DND-41 (cell line): ENCODE measurements at regions not wholly inside any gene's neighbourhood (a gene's known extent, or its start where the extent isn't known, plus 50 kb on each side); places are given as distances from the start of the nearest gene placed in this dataset.

Source experiments
- ATAC-seq: fragments of 200-7000 bp; cut with Tn5 transposase; 3 replicates; pipeline ENCODE4 v1.9.1; 2021; ENCODE audit warnings: low read depth; ENCODE audit not compliant: insufficient read depth
- DNase-seq: peaks from one replicate; pipeline ENCODE4 v3.0.0-alpha.2; 2020
- H2AFZ ChIP-seq: 2 replicates; pipeline ENCODE4 v1.6.0; 2012; ENCODE audit warnings: low read depth, low read length
- H3K27ac ChIP-seq: 2 replicates; pipeline ENCODE4 v1.5.1; 2012; ENCODE audit warnings: low read length, inconsistent platforms
- H3K27me3 ChIP-seq: fragments of 200-600 bp; sonication (generic); 2 replicates; pipeline ENCODE4 v1.6.0; 2012; ENCODE audit warnings: low read length, mild to moderate bottlenecking, inconsistent platforms; ENCODE audit not compliant: insufficient read depth, poor library complexity
- H3K36me3 ChIP-seq: 2 replicates; pipeline ENCODE4 v1.5.1; 2012; ENCODE audit warnings: low read length, inconsistent platforms; ENCODE audit not compliant: insufficient read depth
- H3K4me1 ChIP-seq: 2 replicates; pipeline ENCODE4 v1.5.1; 2012; ENCODE audit warnings: mild to moderate bottlenecking, low read length; ENCODE audit not compliant: insufficient read depth
- H3K4me2 ChIP-seq: 2 replicates; pipeline ENCODE4 v1.6.0; 2012; ENCODE audit warnings: mild to moderate bottlenecking, moderate library complexity, low read length, inconsistent platforms; ENCODE audit not compliant: insufficient read depth
- H3K4me3 ChIP-seq, 2 experiments: fragments of 200-600 bp in 1 of 2; shearing (Covaris generic) in 1 of 2; 2 replicates each; pipeline ENCODE4 v1.5.1; 2012 to 2016; ENCODE audit warnings: inconsistent platforms in 2 of 2, low read length in 2 of 2, mild to moderate bottlenecking in 2 of 2, low read depth in 1 of 2, moderate library complexity in 1 of 2
- H3K79me2 ChIP-seq: 2 replicates; pipeline ENCODE4 v1.6.0; 2012; ENCODE audit warnings: low read length, inconsistent platforms; ENCODE audit not compliant: insufficient read depth
- H3K9ac ChIP-seq: 2 replicates; pipeline ENCODE4 v1.6.0; 2012; ENCODE audit warnings: low read depth, mild to moderate bottlenecking, inconsistent platforms, low read length, moderate library complexity
- H3K9me3 ChIP-seq: 2 replicates; pipeline ENCODE4 v1.5.1; 2012; ENCODE audit warnings: low read length, moderate library complexity, mild to moderate bottlenecking, inconsistent platforms; ENCODE audit not compliant: insufficient read depth, severe bottlenecking
- H4K20me1 ChIP-seq: 2 replicates; pipeline ENCODE4 v1.6.0; 2012; ENCODE audit warnings: low read length; ENCODE audit not compliant: insufficient read depth
- EZH2 ChIP-seq: IDR thresholded peaks from 3 replicates; pipeline ENCODE4 v1.6.1; 2012; ENCODE audit warnings: borderline replicate concordance, low read depth, mild to moderate bottlenecking, moderate library complexity, low read length, inconsistent platforms; ENCODE audit not compliant: severe bottlenecking
- TF ChIP-seq, protein P1 (sequence below): IDR thresholded peaks from 2 replicates; pipeline ENCODE4 v1.5.1; 2012; ENCODE audit warnings: borderline replicate concordance, low read length, moderate library complexity, mild to moderate bottlenecking; ENCODE audit not compliant: poor library complexity, severe bottlenecking; ENCODE audit errors: extremely low read depth

- Histone ChIP-seq H3K9me3 (no peaks in the 10 kb centered on the region), H2AFZ (no peak overlapping the region), H3K27me3 (no peaks in the 10 kb centered on the region), H3K4me1 (no peaks in the 10 kb centered on the region), H3K36me3 (no peaks in the 10 kb centered on the region), H3K27ac (no peak overlapping the region), H4K20me1 (no peaks in the 10 kb centered on the region), H3K4me2 (no peak overlapping the region), H3K79me2 (no peaks in the 10 kb centered on the region), H3K9ac (no peak overlapping the region), H3K4me3 (no peak overlapping the region)
- ATAC-seq (no peak), DNase-seq (no peak)
- TF ChIP-seq, protein P1, sequence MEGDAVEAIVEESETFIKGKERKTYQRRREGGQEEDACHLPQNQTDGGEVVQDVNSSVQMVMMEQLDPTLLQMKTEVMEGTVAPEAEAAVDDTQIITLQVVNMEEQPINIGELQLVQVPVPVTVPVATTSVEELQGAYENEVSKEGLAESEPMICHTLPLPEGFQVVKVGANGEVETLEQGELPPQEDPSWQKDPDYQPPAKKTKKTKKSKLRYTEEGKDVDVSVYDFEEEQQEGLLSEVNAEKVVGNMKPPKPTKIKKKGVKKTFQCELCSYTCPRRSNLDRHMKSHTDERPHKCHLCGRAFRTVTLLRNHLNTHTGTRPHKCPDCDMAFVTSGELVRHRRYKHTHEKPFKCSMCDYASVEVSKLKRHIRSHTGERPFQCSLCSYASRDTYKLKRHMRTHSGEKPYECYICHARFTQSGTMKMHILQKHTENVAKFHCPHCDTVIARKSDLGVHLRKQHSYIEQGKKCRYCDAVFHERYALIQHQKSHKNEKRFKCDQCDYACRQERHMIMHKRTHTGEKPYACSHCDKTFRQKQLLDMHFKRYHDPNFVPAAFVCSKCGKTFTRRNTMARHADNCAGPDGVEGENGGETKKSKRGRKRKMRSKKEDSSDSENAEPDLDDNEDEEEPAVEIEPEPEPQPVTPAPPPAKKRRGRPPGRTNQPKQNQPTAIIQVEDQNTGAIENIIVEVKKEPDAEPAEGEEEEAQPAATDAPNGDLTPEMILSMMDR = no peak
- TF ChIP-seq EZH2 = no peak
Observed at GRCh38 chr6:94367316-94367715, 948.0 kb upstream of the EPHA7 start.

DNA sequence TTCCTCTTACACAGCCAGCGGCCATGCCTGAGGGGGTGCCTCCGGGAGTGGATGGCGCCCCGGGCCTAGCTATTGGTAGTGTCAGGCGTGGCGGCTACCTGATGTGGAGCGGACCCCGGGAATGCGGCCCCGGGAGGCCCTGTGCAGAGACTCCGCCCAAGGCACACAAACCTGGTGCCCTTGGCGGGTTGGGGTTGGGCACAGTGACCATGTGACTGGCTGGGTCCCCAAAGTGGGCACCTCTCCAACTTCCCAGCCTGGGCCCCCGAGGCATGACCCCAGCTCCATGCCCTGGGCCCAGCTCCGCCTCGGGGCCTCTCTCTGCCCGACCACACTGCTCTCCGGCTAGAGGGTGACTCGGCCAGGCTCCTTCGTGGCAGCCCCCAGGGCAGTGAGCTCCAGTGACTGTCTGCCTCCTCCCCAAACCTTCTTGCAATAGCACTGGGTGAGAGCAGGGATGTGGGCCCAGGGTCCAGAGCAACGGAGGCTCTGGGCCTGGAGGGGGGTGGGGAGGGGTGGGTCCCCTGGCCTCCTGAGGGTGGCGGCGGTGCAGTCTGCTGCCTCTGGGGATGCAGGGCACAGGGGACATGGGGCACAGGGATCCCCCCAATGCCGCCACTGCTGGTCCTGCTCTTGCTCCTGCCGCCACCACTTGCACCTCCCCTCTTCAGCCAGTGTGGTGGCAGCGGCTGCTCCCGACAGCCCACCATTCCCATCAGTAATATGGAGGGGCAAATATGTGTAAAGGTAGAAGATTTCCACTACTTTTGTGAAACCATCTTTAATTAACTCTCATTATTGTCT, 942.9 kb upstream of the EPHA7 start:
- no peaks in the 10 kb centered on the region for H4K20me1 ChIP-seq
- H3K4me3 ChIP-seq = no peak overlapping the region
- no peak overlapping the region for H2AFZ ChIP-seq
- no peak for ATAC-seq
- H3K9ac ChIP-seq = no peak overlapping the region
- no peak overlapping the region for H3K27ac ChIP-seq
- H3K4me2 ChIP-seq = no peak overlapping the region
- TF ChIP-seq, protein P1 = no peak
- no peak for TF ChIP-seq EZH2
- no peaks in the 10 kb centered on the region for H3K9me3 ChIP-seq
- H3K27me3 ChIP-seq = no peaks in the 10 kb centered on the region
- H3K4me1 ChIP-seq = no peaks in the 10 kb centered on the region
- no peaks in the 10 kb centered on the region for H3K79me2 ChIP-seq
- H3K36me3 ChIP-seq = no peaks in the 10 kb centered on the region
- no peak for DNase-seq

- no peak for TF ChIP-seq EZH2
- TF ChIP-seq, protein P1 = no peak
- Histone ChIP-seq H3K27ac (no peak overlapping the region), H3K4me3 (no peak overlapping the region), H3K79me2 (no peaks in the 10 kb centered on the region), H2AFZ (no peak overlapping the region), H4K20me1 (no peaks in the 10 kb centered on the region), H3K9ac (no peak overlapping the region), H3K9me3 (no peaks in the 10 kb centered on the region), H3K4me2 (no peak overlapping the region), H3K36me3 (no peaks in the 10 kb centered on the region), H3K4me1 (no peaks in the 10 kb centered on the region), H3K27me3 (no peaks in the 10 kb centered on the region)
- ATAC-seq (no peak), DNase-seq (no peak)
Observed at GRCh38 chr6:94361304-94362060, 942.1 kb upstream of the EPHA7 start.
